Astrocyte (in vitro differentiated cells and primary cell): ENCODE measurements at regions not wholly inside any gene's neighbourhood (a gene's known extent, or its start where the extent isn't known, plus 50 kb on each side); places are given as distances from the start of the nearest gene placed in this dataset.

Experiments
- DNase-seq: peaks from one replicate; pipeline ENCODE4 v3.0.0-alpha.2; 2010; ENCODE audit warnings: low read depth
- FAIRE-seq: peaks from 2 replicates; lab custom pipeline; 2011; peaks lifted over from hg19 to GRCh38; lab: Jason Lieb, UNC
- H2AFZ ChIP-seq: 2 replicates; pipeline ENCODE4 v1.6.0; 2012; ENCODE audit warnings: low read depth, low read length, inconsistent platforms
- H3K27ac ChIP-seq: 2 replicates; pipeline ENCODE4 v1.5.1; 2011; ENCODE audit warnings: low read depth, low read length, inconsistent platforms
- H3K27me3 ChIP-seq: 2 replicates; pipeline ENCODE4 v1.6.0; 2011; ENCODE audit warnings: low read length, inconsistent platforms; ENCODE audit not compliant: insufficient read depth
- H3K36me3 ChIP-seq: 2 replicates; pipeline ENCODE4 v1.5.1; 2011; ENCODE audit warnings: low read length, inconsistent platforms; ENCODE audit not compliant: insufficient read depth
- H3K4me1 ChIP-seq: 2 replicates; pipeline ENCODE4 v1.5.1; 2011; ENCODE audit warnings: low read length, inconsistent platforms; ENCODE audit not compliant: insufficient read depth
- H3K4me2 ChIP-seq: 2 replicates; pipeline ENCODE4 v1.6.0; 2012; ENCODE audit warnings: low read length, inconsistent platforms
- H3K4me3 ChIP-seq: 2 replicates; pipeline ENCODE4 v1.5.1; 2011; ENCODE audit warnings: low read depth, mild to moderate bottlenecking, low read length, inconsistent platforms; ENCODE audit not compliant: insufficient read depth
- H3K79me2 ChIP-seq: 2 replicates; pipeline ENCODE4 v1.6.0; 2012; ENCODE audit warnings: mild to moderate bottlenecking, low read length, inconsistent platforms; ENCODE audit not compliant: insufficient read depth
- H3K9ac ChIP-seq: 2 replicates; pipeline ENCODE4 v1.6.0; 2012; ENCODE audit warnings: mild to moderate bottlenecking, low read length, inconsistent platforms
- H3K9me3 ChIP-seq: 2 replicates; pipeline ENCODE4 v1.5.1; 2012; ENCODE audit warnings: low read depth, mild to moderate bottlenecking, low read length, inconsistent platforms; ENCODE audit not compliant: insufficient read depth
- H4K20me1 ChIP-seq: 2 replicates; pipeline ENCODE4 v1.6.0; 2012; ENCODE audit warnings: low read length, inconsistent platforms; ENCODE audit not compliant: insufficient read depth
- H3K27ac Mint-ChIP-seq: one replicate; pipeline ENCODE4 v1.8.0; 2021; ENCODE audit warnings: mild to moderate bottlenecking, mixed read lengths; ENCODE audit not compliant: unreplicated experiment
- H3K27me3 Mint-ChIP-seq: one replicate; pipeline ENCODE4 v1.8.0; 2021; ENCODE audit warnings: low read depth, mixed read lengths; ENCODE audit not compliant: unreplicated experiment
- H3K36me3 Mint-ChIP-seq: one replicate; pipeline ENCODE4 v1.8.0; 2021; ENCODE audit warnings: low read depth, mixed read lengths; ENCODE audit not compliant: unreplicated experiment
- H3K4me1 Mint-ChIP-seq: one replicate; pipeline ENCODE4 v1.8.0; 2021; ENCODE audit warnings: low read depth, mixed read lengths; ENCODE audit not compliant: unreplicated experiment
- H3K4me3 Mint-ChIP-seq: one replicate; pipeline ENCODE4 v1.8.0; 2021; ENCODE audit warnings: mild to moderate bottlenecking, moderate library complexity, mixed read lengths; ENCODE audit not compliant: unreplicated experiment
- H3K9me3 Mint-ChIP-seq: one replicate; pipeline ENCODE4 v1.8.0; 2021; ENCODE audit warnings: mild to moderate bottlenecking, mixed read lengths; ENCODE audit not compliant: unreplicated experiment
- CTCF ChIP-seq: IDR thresholded peaks from 2 replicates; pipeline ENCODE4 v1.5.1; 2011; ENCODE audit warnings: low read depth, mild to moderate bottlenecking, inconsistent platforms, low read length, moderate library complexity; ENCODE audit not compliant: insufficient read depth
- EZH2 ChIP-seq: IDR thresholded peaks from 2 replicates; pipeline ENCODE4 v1.6.1; 2012; ENCODE audit warnings: mild to moderate bottlenecking, low read length, inconsistent platforms; ENCODE audit not compliant: insufficient read depth

GRCh38 chr18:25713103-25713502, 361.1 kb upstream of the ZNF521 start:
- no peaks in the 10 kb centered on the region for H3K27me3 ChIP-seq
- H2AFZ ChIP-seq: no peak overlapping the region
- H3K4me3 ChIP-seq: no peak overlapping the region
- H3K79me2 ChIP-seq: no peaks in the 10 kb centered on the region
- H3K4me1 Mint-ChIP-seq: peaks cover 2% of the 10 kb centered on the region
- DNase-seq: no peak
- no peaks in the 10 kb centered on the region for H4K20me1 ChIP-seq
- H3K9ac ChIP-seq: no peak overlapping the region
- H3K9me3 Mint-ChIP-seq: peaks cover 19% of the 10 kb centered on the region
- no peaks in the 10 kb centered on the region for H3K36me3 Mint-ChIP-seq
- H3K4me1 ChIP-seq: no peaks in the 10 kb centered on the region
- H3K9me3 ChIP-seq: no peaks in the 10 kb centered on the region
- H3K36me3 ChIP-seq: no peaks in the 10 kb centered on the region
- H3K4me3 Mint-ChIP-seq: no peak overlapping the region
- TF ChIP-seq CTCF (no peak), EZH2 (no peak)
- H3K4me2 ChIP-seq: no peak overlapping the region
- no peak overlapping the region for H3K27ac Mint-ChIP-seq
- no peak overlapping the region for H3K27ac ChIP-seq
- H3K27me3 Mint-ChIP-seq: peaks cover 7% of the 10 kb centered on the region
- no peak for FAIRE-seq

- Histone ChIP-seq H3K79me2 (no peaks in the 10 kb centered on the region), H3K4me1 (no peaks in the 10 kb centered on the region), H4K20me1 (no peaks in the 10 kb centered on the region), H3K4me3 (no peak overlapping the region), H3K9me3 (no peaks in the 10 kb centered on the region), H3K9ac (no peak overlapping the region), H3K27ac (no peak overlapping the region), H3K4me2 (no peak overlapping the region), H2AFZ (no peak overlapping the region), H3K27me3 (no peaks in the 10 kb centered on the region), H3K36me3 (no peaks in the 10 kb centered on the region)
- Mint-ChIP-seq H3K27me3 (peaks cover 7% of the 10 kb centered on the region), H3K9me3 (peaks cover 15% of the 10 kb centered on the region), H3K27ac (no peak overlapping the region), H3K4me1 (peaks cover 2% of the 10 kb centered on the region), H3K36me3 (no peaks in the 10 kb centered on the region), H3K4me3 (no peak overlapping the region)
- FAIRE-seq (no peak), DNase-seq (no peak)
- TF ChIP-seq EZH2 (no peak), CTCF (no peak)
Measured at GRCh38 chr18:25710981-25711380, 359.0 kb upstream of the ZNF521 start.

GRCh38 chr18:25705650-25706049, 353.7 kb upstream of the ZNF521 start:
- Mint-ChIP-seq H3K4me3 (no peak overlapping the region), H3K36me3 (no peaks in the 10 kb centered on the region), H3K9me3 (no peaks in the 10 kb centered on the region), H3K27ac (no peak overlapping the region), H3K4me1 (no peaks in the 10 kb centered on the region), H3K27me3 (peaks cover 7% of the 10 kb centered on the region)
- H2AFZ ChIP-seq: no peak overlapping the region
- FAIRE-seq: no peak
- H3K4me2 ChIP-seq: no peak overlapping the region
- TF ChIP-seq EZH2 (no peak), CTCF (no peak)
- H3K36me3 ChIP-seq: no peaks in the 10 kb centered on the region
- H3K27ac ChIP-seq: no peak overlapping the region
- no peaks in the 10 kb centered on the region for H4K20me1 ChIP-seq
- H3K4me1 ChIP-seq: no peaks in the 10 kb centered on the region
- H3K4me3 ChIP-seq: no peak overlapping the region
- H3K9me3 ChIP-seq: no peaks in the 10 kb centered on the region
- H3K27me3 ChIP-seq: no peaks in the 10 kb centered on the region
- H3K9ac ChIP-seq: no peak overlapping the region
- no peaks in the 10 kb centered on the region for H3K79me2 ChIP-seq
- DNase-seq: no peak
